ENCODE measurements at regions not wholly inside any gene's neighbourhood (a gene's known extent, or its start where the extent isn't known, plus 50 kb on each side); places are given as distances from the start of the nearest gene placed in this dataset.

GRCh38 chr17:65431116-65431515 is 130.3 kb downstream of the AXIN2 start:
- WGBS, 2 donors (ENCODE audit: extremely low coverage in 2 of 2, insufficient read length in 2 of 2, insufficient replicate concordance in 1 of 2), result no CpG with 5 or more reads among the region's 7 CpGs
- no peak overlapping the region for H2BK12ac ChIP-seq (ENCODE audit: low read length)
- no peaks in the 10 kb centered on the region for H3K4me1 ChIP-seq (ENCODE audit: control insufficient read depth in 2 of 2, insufficient read depth in 1 of 2, low read depth in 1 of 2, low read length in 2 of 2)
- no peak overlapping the region for H2AFZ ChIP-seq (ENCODE audit: low read length)
- H2BK120ac ChIP-seq (ENCODE audit: low read depth, low read length), result no peak overlapping the region
- H3K27ac ChIP-seq (replicated peaks; ENCODE audit: low read length), result no peak overlapping the region
- no peak overlapping the region for H4K8ac ChIP-seq (ENCODE audit: low read depth, low read length)
- no peak overlapping the region for H3K4me2 ChIP-seq (ENCODE audit: insufficient read depth, low read length, poor library complexity, severe bottlenecking)
- no peak overlapping the region for H3K4ac ChIP-seq (ENCODE audit: low read length)
- H3K18ac ChIP-seq (ENCODE audit: low read length), result no peak overlapping the region
- H3K23ac ChIP-seq (ENCODE audit: low read depth, low read length, poor library complexity), result no peak overlapping the region
- no peak overlapping the region for H4K91ac ChIP-seq (ENCODE audit: low read depth, low read length, poor library complexity)
- no peaks in the 10 kb centered on the region for H3K27me3 ChIP-seq (ENCODE audit: control insufficient read depth in 3 of 3, insufficient read depth in 3 of 3, low read depth in 1 of 3, low read length in 3 of 3)
- H3K36me3 ChIP-seq (replicated peaks in 1 of 2; ENCODE audit: control insufficient read depth in 2 of 2, insufficient read depth in 2 of 2, low read length in 2 of 2), result no peaks in the 10 kb centered on the region
- no peak overlapping the region for H3K14ac ChIP-seq (ENCODE audit: low read length)
- peak overlapping the region; percentile 10 for H3K9ac ChIP-seq (ENCODE audit: low read depth, low read length, poor library complexity)
- no peak overlapping the region for H2BK5ac ChIP-seq (ENCODE audit: low read length)
- no peaks in the 10 kb centered on the region for H3K79me1 ChIP-seq (ENCODE audit: low read depth, low read length)
- DNase-seq (ENCODE audit: low spot score), result no peak
- H3K4me3 ChIP-seq (ENCODE audit: low read length in 2 of 2), result no peak overlapping the region
- no peak overlapping the region for H2BK15ac ChIP-seq (ENCODE audit: low read length)
- H2AK5ac ChIP-seq (ENCODE audit: low read depth, low read length), result no peak overlapping the region
- peaks cover 8 to 12% of the 10 kb centered on the region in 2 donors for H3K9me3 ChIP-seq (replicated peaks in 1 of 2; ENCODE audit: control insufficient read depth in 2 of 2, insufficient read depth in 1 of 2, low read depth in 1 of 2, low read length in 2 of 2)

- no peak overlapping the region for H3K4me3 ChIP-seq (ENCODE audit: low read length in 2 of 2)
- no peak overlapping the region for H2AK5ac ChIP-seq (ENCODE audit: low read depth, low read length)
- no peaks in the 10 kb centered on the region for H3K79me1 ChIP-seq (ENCODE audit: low read depth, low read length)
- WGBS, 2 donors (ENCODE audit: extremely low coverage in 2 of 2, insufficient read length in 2 of 2, insufficient replicate concordance in 1 of 2), result no CpG with 5 or more reads among the region's 9 CpGs
- no peak overlapping the region for H3K4me2 ChIP-seq (ENCODE audit: insufficient read depth, low read length, poor library complexity, severe bottlenecking)
- H3K18ac ChIP-seq (ENCODE audit: low read length), result no peak overlapping the region
- H3K27me3 ChIP-seq (ENCODE audit: control insufficient read depth in 3 of 3, insufficient read depth in 3 of 3, low read depth in 1 of 3, low read length in 3 of 3), result no peaks in the 10 kb centered on the region
- no peak for DNase-seq (ENCODE audit: low spot score)
- H2BK120ac ChIP-seq (ENCODE audit: low read depth, low read length), result no peak overlapping the region
- peak overlapping the region; percentile 7 for H2AFZ ChIP-seq (ENCODE audit: low read length)
- no peaks in the 10 kb centered on the region for H3K4me1 ChIP-seq (ENCODE audit: control insufficient read depth in 2 of 2, insufficient read depth in 1 of 2, low read depth in 1 of 2, low read length in 2 of 2)
- H2BK5ac ChIP-seq (ENCODE audit: low read length), result no peak overlapping the region
- no peak overlapping the region for H2BK12ac ChIP-seq (ENCODE audit: low read length)
- H3K14ac ChIP-seq (ENCODE audit: low read length), result no peak overlapping the region
- H3K4ac ChIP-seq (ENCODE audit: low read length), result no peak overlapping the region
- H3K9ac ChIP-seq (ENCODE audit: low read depth, low read length, poor library complexity), result no peak overlapping the region
- no peak overlapping the region for H3K27ac ChIP-seq (replicated peaks; ENCODE audit: low read length)
- H2BK15ac ChIP-seq (ENCODE audit: low read length), result no peak overlapping the region
- H3K36me3 ChIP-seq (replicated peaks in 1 of 2; ENCODE audit: control insufficient read depth in 2 of 2, insufficient read depth in 2 of 2, low read length in 2 of 2), result no peaks in the 10 kb centered on the region
- H3K9me3 ChIP-seq (replicated peaks in 1 of 2; ENCODE audit: control insufficient read depth in 2 of 2, insufficient read depth in 1 of 2, low read depth in 1 of 2, low read length in 2 of 2), result peaks cover 8 to 12% of the 10 kb centered on the region in 2 donors
- no peak overlapping the region for H4K8ac ChIP-seq (ENCODE audit: low read depth, low read length)
- no peak overlapping the region for H3K23ac ChIP-seq (ENCODE audit: low read depth, low read length, poor library complexity)
- no peak overlapping the region for H4K91ac ChIP-seq (ENCODE audit: low read depth, low read length, poor library complexity)
These were observed 131.1 kb downstream of the AXIN2 start for GRCh38 chr17:65430209-65430833.

GRCh38 chr17:65423346-65424140 is 137.9 kb downstream of the AXIN2 start:
- no CpG with 5 or more reads among the region's 9 CpGs for WGBS, 2 donors (ENCODE audit: extremely low coverage in 2 of 2, insufficient read length in 2 of 2, insufficient replicate concordance in 1 of 2)

GRCh38 chr17:65418622-65419021 is 142.8 kb downstream of the AXIN2 start:
- no peaks in the 10 kb centered on the region for H3K27me3 ChIP-seq (ENCODE audit: control insufficient read depth in 3 of 3, insufficient read depth in 3 of 3, low read depth in 1 of 3, low read length in 3 of 3)
- no CpG with 5 or more reads among the region's 3 CpGs for WGBS, 2 donors (ENCODE audit: extremely low coverage in 2 of 2, insufficient read length in 2 of 2, insufficient replicate concordance in 1 of 2)

More at GRCh38 chr17:65423346-65424140, 137.9 kb downstream of the AXIN2 start:
- Histone ChIP-seq H4K91ac (ENCODE audit: low read depth, low read length, poor library complexity) (no peak overlapping the region), H2BK120ac (ENCODE audit: low read depth, low read length) (no peak overlapping the region), H2BK12ac (ENCODE audit: low read length) (peak overlapping the region; percentile 14), H2BK15ac (ENCODE audit: low read length) (no peak overlapping the region), H3K4me1 (ENCODE audit: control insufficient read depth in 2 of 2, insufficient read depth in 1 of 2, low read depth in 1 of 2, low read length in 2 of 2) (no peaks in the 10 kb centered on the region), H3K4ac (ENCODE audit: low read length) (no peak overlapping the region), H3K18ac (ENCODE audit: low read length) (no peak overlapping the region), H3K9ac (ENCODE audit: low read depth, low read length, poor library complexity) (no peak overlapping the region), H4K8ac (ENCODE audit: low read depth, low read length) (no peak overlapping the region), H3K9me3 (replicated peaks in 1 of 2; ENCODE audit: control insufficient read depth in 2 of 2, insufficient read depth in 1 of 2, low read depth in 1 of 2, low read length in 2 of 2) (peaks cover 0 to 8% of the 10 kb centered on the region in 2 donors), H2BK5ac (ENCODE audit: low read length) (no peak overlapping the region), H3K4me2 (ENCODE audit: insufficient read depth, low read length, poor library complexity, severe bottlenecking) (no peak overlapping the region), H3K36me3 (replicated peaks in 1 of 2; ENCODE audit: control insufficient read depth in 2 of 2, insufficient read depth in 2 of 2, low read length in 2 of 2) (no peaks in the 10 kb centered on the region), H2AFZ (ENCODE audit: low read length) (no peak overlapping the region), H3K14ac (ENCODE audit: low read length) (no peak overlapping the region), H2AK5ac (ENCODE audit: low read depth, low read length) (no peak overlapping the region), H3K79me1 (ENCODE audit: low read depth, low read length) (no peaks in the 10 kb centered on the region), H3K23ac (ENCODE audit: low read depth, low read length, poor library complexity) (no peak overlapping the region), H3K4me3 (ENCODE audit: low read length in 2 of 2) (no peak overlapping the region), H3K27ac (replicated peaks; ENCODE audit: low read length) (no peak overlapping the region), H3K27me3 (ENCODE audit: control insufficient read depth in 3 of 3, insufficient read depth in 3 of 3, low read depth in 1 of 3, low read length in 3 of 3) (no peaks in the 10 kb centered on the region)
- DNase-seq (ENCODE audit: low spot score), result no peak

More at GRCh38 chr17:65418622-65419021, 142.8 kb downstream of the AXIN2 start:
- DNase-seq (ENCODE audit: low spot score), result no peak
- Histone ChIP-seq H3K9ac (ENCODE audit: low read depth, low read length, poor library complexity) (no peak overlapping the region), H2BK12ac (ENCODE audit: low read length) (no peak overlapping the region), H2AK5ac (ENCODE audit: low read depth, low read length) (no peak overlapping the region), H3K9me3 (replicated peaks in 1 of 2; ENCODE audit: control insufficient read depth in 2 of 2, insufficient read depth in 1 of 2, low read depth in 1 of 2, low read length in 2 of 2) (peaks cover 2 to 4% of the 10 kb centered on the region in 2 donors), H3K36me3 (replicated peaks in 1 of 2; ENCODE audit: control insufficient read depth in 2 of 2, insufficient read depth in 2 of 2, low read length in 2 of 2) (no peaks in the 10 kb centered on the region), H2BK120ac (ENCODE audit: low read depth, low read length) (no peak overlapping the region), H3K79me1 (ENCODE audit: low read depth, low read length) (no peaks in the 10 kb centered on the region), H2BK5ac (ENCODE audit: low read length) (no peak overlapping the region), H4K8ac (ENCODE audit: low read depth, low read length) (no peak overlapping the region), H3K23ac (ENCODE audit: low read depth, low read length, poor library complexity) (no peak overlapping the region), H3K27ac (replicated peaks; ENCODE audit: low read length) (no peak overlapping the region), H2AFZ (ENCODE audit: low read length) (no peak overlapping the region), H3K4me3 (ENCODE audit: low read length in 2 of 2) (no peak overlapping the region), H4K91ac (ENCODE audit: low read depth, low read length, poor library complexity) (no peak overlapping the region), H3K4ac (ENCODE audit: low read length) (no peak overlapping the region), H2BK15ac (ENCODE audit: low read length) (no peak overlapping the region), H3K18ac (ENCODE audit: low read length) (no peak overlapping the region), H3K14ac (ENCODE audit: low read length) (no peak overlapping the region), H3K4me1 (ENCODE audit: control insufficient read depth in 2 of 2, insufficient read depth in 1 of 2, low read depth in 1 of 2, low read length in 2 of 2) (peaks cover 0 to 4% of the 10 kb centered on the region in 2 donors), H3K4me2 (ENCODE audit: insufficient read depth, low read length, poor library complexity, severe bottlenecking) (no peak overlapping the region)

Data from neuronal stem cell (in vitro differentiated cells).